ENCODE measurements at regions not wholly inside any gene's neighbourhood (a gene's known extent, or its start where the extent isn't known, plus 50 kb on each side); places are given as distances from the start of the nearest gene placed in this dataset.

DNA sequence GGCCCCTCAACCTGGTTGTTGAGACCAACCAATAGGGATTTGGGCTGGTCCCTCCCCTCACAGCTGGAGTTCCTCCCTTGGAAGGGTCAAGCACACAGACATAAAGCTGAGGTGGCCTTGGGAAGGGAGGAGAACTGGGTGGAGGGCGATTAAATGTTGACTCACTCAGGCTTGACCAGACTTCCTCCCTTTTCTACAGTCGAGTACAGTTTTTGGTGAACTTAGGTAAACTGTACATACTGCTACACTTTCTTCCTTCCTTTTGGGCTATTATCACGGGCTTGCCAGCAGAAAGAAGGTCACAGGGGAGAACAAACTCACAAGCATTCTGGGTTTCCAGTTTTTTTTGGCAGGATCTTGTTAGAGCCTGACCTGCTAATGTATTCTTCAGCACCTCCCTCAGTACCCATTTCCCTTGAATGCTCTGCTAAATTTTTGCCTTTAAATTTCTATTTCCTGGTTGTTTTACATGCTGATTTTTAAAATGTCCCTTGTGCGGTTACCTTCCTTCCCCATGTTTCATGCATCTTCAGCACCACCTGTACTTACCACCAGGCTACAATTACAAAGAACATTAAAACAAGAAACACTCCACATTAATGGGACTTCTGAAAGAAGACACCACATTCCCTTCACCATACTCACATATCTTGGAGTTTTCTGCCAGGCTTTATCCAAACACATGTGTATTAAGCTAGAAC, 135.2 kb upstream of the RASGEF1B start:
- TF ChIP-seq, protein P1, sequence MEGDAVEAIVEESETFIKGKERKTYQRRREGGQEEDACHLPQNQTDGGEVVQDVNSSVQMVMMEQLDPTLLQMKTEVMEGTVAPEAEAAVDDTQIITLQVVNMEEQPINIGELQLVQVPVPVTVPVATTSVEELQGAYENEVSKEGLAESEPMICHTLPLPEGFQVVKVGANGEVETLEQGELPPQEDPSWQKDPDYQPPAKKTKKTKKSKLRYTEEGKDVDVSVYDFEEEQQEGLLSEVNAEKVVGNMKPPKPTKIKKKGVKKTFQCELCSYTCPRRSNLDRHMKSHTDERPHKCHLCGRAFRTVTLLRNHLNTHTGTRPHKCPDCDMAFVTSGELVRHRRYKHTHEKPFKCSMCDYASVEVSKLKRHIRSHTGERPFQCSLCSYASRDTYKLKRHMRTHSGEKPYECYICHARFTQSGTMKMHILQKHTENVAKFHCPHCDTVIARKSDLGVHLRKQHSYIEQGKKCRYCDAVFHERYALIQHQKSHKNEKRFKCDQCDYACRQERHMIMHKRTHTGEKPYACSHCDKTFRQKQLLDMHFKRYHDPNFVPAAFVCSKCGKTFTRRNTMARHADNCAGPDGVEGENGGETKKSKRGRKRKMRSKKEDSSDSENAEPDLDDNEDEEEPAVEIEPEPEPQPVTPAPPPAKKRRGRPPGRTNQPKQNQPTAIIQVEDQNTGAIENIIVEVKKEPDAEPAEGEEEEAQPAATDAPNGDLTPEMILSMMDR (conservative IDR thresholded peaks at IDR 0.05 in 1 of 2, IDR thresholded peaks at IDR 0.05 in 1 of 2; ENCODE audit: low read depth in 1 of 2, low read length in 2 of 2), result no peak
- no peak for TF ChIP-seq EZH2 (IDR thresholded peaks at IDR 0.05; ENCODE audit: low read length, missing control alignments)
